GM12878 (cell line): ENCODE measurements at regions not wholly inside any gene's neighbourhood (a gene's known extent, or its start where the extent isn't known, plus 50 kb on each side); places are given as distances from the start of the nearest gene placed in this dataset.

Experiments
- ATAC-seq: fragments of 200-7000 bp; cut with Tn5 transposase; 3 replicates; pipeline ENCODE4 v1.9.1; 2020; ENCODE audit warnings: mild to moderate bottlenecking, moderate library complexity
- BruUV-seq: library from RNA; stranded (reverse); fragments of 400-500 nt; replicated peaks from 2 replicates; lab custom pipeline; 2021; lab: Mats Ljungman, UMichigan
- CTCF ChIA-PET: fragments of 300-600 bp; sonication (Branson Sonifier 250); formaldehyde crosslinking; extraction: SDS; loops from one replicate; lab custom pipeline; 2021; ENCODE audit warnings: inconsistent platforms; lab: Yijun Ruan, JAX
- POLR2A ChIA-PET: fragments of 350-600 bp; formaldehyde crosslinking; extraction: SDS; loops from one replicate; lab custom pipeline; 2021; ENCODE audit warnings: inconsistent platforms; lab: Charles Lee
- RAD21 ChIA-PET: fragments of 300-600 bp; sonication (Branson Sonifier 250); formaldehyde crosslinking; loops from one replicate; lab custom pipeline; 2023; ENCODE audit warnings: antibody characterized with exemption; ENCODE audit not compliant: unreplicated experiment; lab: Charles Lee
- SMC1A ChIA-PET: fragments of 300-600 bp; sonication (Branson Sonifier 250); formaldehyde crosslinking; loops from one replicate; lab custom pipeline; 2023; ENCODE audit not compliant: unreplicated experiment, uncharacterized antibody; lab: Charles Lee
- DNase-seq: peaks from one replicate; pipeline ENCODE4 v3.0.0-alpha.2; 2011; ENCODE audit warnings: low read depth, low spot score
- FAIRE-seq: peaks from 3 replicates; lab custom pipeline; 2011; peaks lifted over from hg19 to GRCh38; lab: Jason Lieb, UNC
- H2AFZ ChIP-seq: 2 replicates; pipeline ENCODE4 v1.6.0; 2011; ENCODE audit warnings: low read depth, low read length, control low read depth; ENCODE audit not compliant: control insufficient read depth
- H3K27ac ChIP-seq: 2 replicates; pipeline ENCODE4 v1.5.1; 2011; ENCODE audit warnings: control low read depth; ENCODE audit not compliant: control insufficient read depth, insufficient read depth
- H3K27me3 ChIP-seq, 2 experiments: replicated peaks in 1 of 2; 2 replicates each; pipeline versions ENCODE4 v1.6.0 to v1.6.1; 2011; ENCODE audit warnings: low read length in 1 of 2; ENCODE audit not compliant: control insufficient read depth in 2 of 2, insufficient read depth in 2 of 2
- H3K36me3 ChIP-seq, 2 experiments: 2 replicates each; pipeline ENCODE4 v1.5.1; 2011; ENCODE audit warnings: low read length in 1 of 2; ENCODE audit not compliant: control insufficient read depth in 2 of 2, insufficient read depth in 2 of 2
- H3K4me1 ChIP-seq: 2 replicates; pipeline ENCODE4 v1.6.1; 2011; ENCODE audit warnings: mild to moderate bottlenecking, low read length, moderate library complexity, mixed read lengths; ENCODE audit not compliant: control insufficient read depth, insufficient read depth
- H3K4me2 ChIP-seq: 2 replicates; pipeline ENCODE4 v1.6.0; 2011; ENCODE audit warnings: control low read depth; ENCODE audit not compliant: control insufficient read depth, insufficient read depth
- H3K4me3 ChIP-seq: fragments of 200-600 bp; sonication (generic); 2 replicates; pipeline ENCODE4 v1.5.1; 2016
- H3K79me2 ChIP-seq: 2 replicates; pipeline ENCODE4 v1.6.0; 2011; ENCODE audit warnings: low read length; ENCODE audit not compliant: control insufficient read depth, insufficient read depth
- H3K9ac ChIP-seq: 2 replicates; pipeline ENCODE4 v1.8.0; 2011; ENCODE audit warnings: low read length, control low read depth, mixed read lengths; ENCODE audit not compliant: control insufficient read depth, insufficient read depth
- H3K9me3 ChIP-seq: replicated peaks from 3 replicates; pipeline ENCODE4 v1.5.1; 2011; ENCODE audit warnings: mild to moderate bottlenecking, low read length; ENCODE audit not compliant: control insufficient read depth, insufficient read depth
- H4K20me1 ChIP-seq: 2 replicates; pipeline ENCODE4 v1.6.0; 2011; ENCODE audit not compliant: control insufficient read depth, insufficient read depth
- CBX5 ChIP-seq: sonication (generic); IDR thresholded peaks from 2 replicates; pipeline ENCODE4 v1.6.1; 2016; ENCODE audit warnings: low read depth, moderate library complexity, mild to moderate bottlenecking, inconsistent platforms
- ELK1 ChIP-seq: IDR thresholded peaks from 2 replicates; pipeline ENCODE4 v1.6.1; 2012; ENCODE audit warnings: low read depth, low read length, improper control_type of control experiment
- JUND ChIP-seq: IDR thresholded peaks from 2 replicates; pipeline ENCODE4 v1.6.1; 2012; ENCODE audit warnings: low read depth, mild to moderate bottlenecking, low read length, improper control_type of control experiment, moderate library complexity
- MTA3 ChIP-seq: IDR thresholded peaks from 2 replicates; pipeline ENCODE4 v1.6.1; 2012; ENCODE audit warnings: low read length, inconsistent platforms, borderline replicate concordance
- MYC ChIP-seq: IDR thresholded peaks from 2 replicates; pipeline ENCODE4 v1.6.1; 2011; ENCODE audit warnings: mild to moderate bottlenecking, low read length, moderate library complexity, inconsistent platforms; ENCODE audit not compliant: insufficient read depth, insufficient replicate concordance, insufficient read length, severe bottlenecking
- RUNX3 ChIP-seq: IDR thresholded peaks from 2 replicates; pipeline ENCODE4 v1.6.1; 2012; ENCODE audit warnings: low read length, inconsistent platforms
- SIN3A ChIP-seq: IDR thresholded peaks from 2 replicates; pipeline ENCODE4 v1.6.1; 2012; ENCODE audit warnings: low read depth, low read length, improper control_type of control experiment
- SMC3 ChIP-seq: IDR thresholded peaks from 2 replicates; pipeline ENCODE4 v1.6.1; 2011; ENCODE audit warnings: low read length, improper control_type of control experiment, borderline replicate concordance
- USF2 ChIP-seq: IDR thresholded peaks from 2 replicates; pipeline ENCODE4 v1.6.1; 2011; ENCODE audit warnings: low read depth, low read length, improper control_type of control experiment, borderline replicate concordance
- ZBTB11 ChIP-seq: fragments of 450-650 bp; formaldehyde crosslinking; IDR thresholded peaks from 2 replicates; pipeline ENCODE4 v1.5.0; 2022; ENCODE audit warnings: mild to moderate bottlenecking, missing genetic modification characterization
- ZNF24 ChIP-seq: fragments of 450-650 bp; IDR thresholded peaks from 2 replicates; pipeline ENCODE4 v1.6.1; 2017; ENCODE audit warnings: antibody characterized with exemption, mild to moderate bottlenecking
- WGBS: methylation state at CpG from one replicate; pipeline ENCODE4 v1.1.6; 2016; ENCODE audit warnings: low lambda C conversion rate; ENCODE audit not compliant: insufficient replicate concordance, insufficient coverage; ENCODE audit errors: missing lambda C conversion rate; 5-methylcytosine and 5-hydroxymethylcytosine counted together
- in situ Hi-C: fragments of 300-500 bp; cut with MboI; formaldehyde crosslinking; loops from 9 replicates; pipeline ENCODE4 v1.14.3; 2018; ENCODE audit warnings: mixed read lengths
- intact Hi-C: fragments of 100-400 bp; cut with micrococcal nuclease; formaldehyde crosslinking; loops from one replicate; pipeline ENCODE4 v1.14.2; 2022; ENCODE audit not compliant: unreplicated experiment

- no peaks in the 10 kb centered on the region for H4K20me1 ChIP-seq
- BruUV-seq: no TSS peak
- H3K36me3 ChIP-seq: no peaks in the 10 kb centered on the region
- intact Hi-C loops (no loop called here), in situ Hi-C loops (no loop called here)
- H3K79me2 ChIP-seq: no peaks in the 10 kb centered on the region
- ATAC-seq: no peak
- WGBS: 18% methylated on average over 5 of the region's 5 CpGs
- ChIA-PET CTCF (no interaction called here), RAD21 (no interaction called here), POLR2A (no interaction called here), SMC1A (no interaction called here)
- H3K27ac ChIP-seq: no peak overlapping the region
- no peak overlapping the region for H3K4me3 ChIP-seq
- H3K9me3 ChIP-seq: no peaks in the 10 kb centered on the region
- no peak overlapping the region for H3K9ac ChIP-seq
- H3K4me1 ChIP-seq: no peaks in the 10 kb centered on the region
- DNase-seq: no peak
- H3K27me3 ChIP-seq: no peaks in the 10 kb centered on the region
- no peak for FAIRE-seq
- H2AFZ ChIP-seq: no peak overlapping the region
- no peak overlapping the region for H3K4me2 ChIP-seq
- TF ChIP-seq USF2 (no peak), ELK1 (no peak), SIN3A (no peak)
Observed at GRCh38 chr4:176896211-176896610, 103.5 kb upstream of the VEGFC start.

GRCh38 chr4:176897226-176897625, 104.5 kb upstream of the VEGFC start:
- no peak for TF ChIP-seq MTA3
- TF ChIP-seq RUNX3: no peak
- TF ChIP-seq CBX5: no peak
- TF ChIP-seq MYC: no peak
- no peak for TF ChIP-seq JUND
- no peak for TF ChIP-seq ZNF24
- TF ChIP-seq SMC3: no peak
- TF ChIP-seq ZBTB11 (CRISPR knock-in tag): no peak
- SMC1A ChIA-PET: no interaction called here
- CTCF ChIA-PET: no interaction called here
- FAIRE-seq (no peak), DNase-seq (no peak), ATAC-seq (no peak)
- H2AFZ ChIP-seq: no peak overlapping the region
- no TSS peak for BruUV-seq
- no peaks in the 10 kb centered on the region for H3K79me2 ChIP-seq
- H3K4me3 ChIP-seq: no peak overlapping the region
- intact Hi-C loops: no loop called here
- no peaks in the 10 kb centered on the region for H3K9me3 ChIP-seq
- H4K20me1 ChIP-seq: no peaks in the 10 kb centered on the region
- H3K4me1 ChIP-seq: no peaks in the 10 kb centered on the region
- WGBS: 0% methylated on average over 2 of the region's 2 CpGs
- no peak overlapping the region for H3K4me2 ChIP-seq
- no peak overlapping the region for H3K27ac ChIP-seq
- POLR2A ChIA-PET: no interaction called here
- RAD21 ChIA-PET: no interaction called here
- H3K27me3 ChIP-seq: no peaks in the 10 kb centered on the region
- in situ Hi-C loops: no loop called here
- H3K36me3 ChIP-seq: no peaks in the 10 kb centered on the region
- H3K9ac ChIP-seq: no peak overlapping the region
